ENCODE measurements at regions not wholly inside any gene's neighbourhood (a gene's known extent, or its start where the extent isn't known, plus 50 kb on each side); places are given as distances from the start of the nearest gene placed in this dataset.

- TF ChIP-seq SIN3A (conservative IDR thresholded peaks at IDR 0.05 in 1 of 2, IDR thresholded peaks at IDR 0.05 in 1 of 2; ENCODE audit: low read depth in 1 of 2, low read length in 2 of 2) (no peak), NANOG (IDR thresholded peaks at IDR 0.05; ENCODE audit: insufficient read depth, low read depth, low read length, poor library complexity, severe bottlenecking) (no peak)
These were observed 408.9 kb upstream of the DMAC1 start (continued) for GRCh38 chr9:8208465-8208864.
